Liver (tissue), 3 donors: ENCODE measurements at regions not wholly inside any gene's neighbourhood (a gene's known extent, or its start where the extent isn't known, plus 50 kb on each side); places are given as distances from the start of the nearest gene placed in this dataset.

ENCODE experiments used
- CTCF ChIP-seq: fragments of 150-350 bp; IDR thresholded peaks from 2 replicates; pipeline ENCODE4 v1.5.1; 2017; ENCODE audit warnings: improper control_type of control experiment, low read depth, low read length; ENCODE audit not compliant: missing input control
- FOXA2 ChIP-seq: IDR thresholded peaks from 2 replicates; pipeline ENCODE4 v1.6.1; 2016; ENCODE audit warnings: antibody characterized with exemption
- GABPA ChIP-seq, 2 donors: IDR thresholded peaks in 1 of 2; conservative IDR thresholded peaks in 1 of 2; 2 replicates each; pipeline ENCODE4 v1.6.1; 2016; ENCODE audit warnings: antibody characterized with exemption in 2 of 2, mild to moderate bottlenecking in 1 of 2, moderate library complexity in 1 of 2
- NR2F2 ChIP-seq: IDR thresholded peaks from 2 replicates; pipeline ENCODE4 v1.6.1; 2016; ENCODE audit warnings: antibody characterized with exemption
- RAD21 ChIP-seq, 2 donors: IDR thresholded peaks; 2 replicates each; pipeline ENCODE4 v1.6.1; 2016; ENCODE audit warnings: antibody characterized with exemption in 2 of 2, mild to moderate bottlenecking in 2 of 2
- REST ChIP-seq: IDR thresholded peaks from 2 replicates; pipeline ENCODE4 v1.6.1; 2016; ENCODE audit warnings: antibody characterized with exemption, mild to moderate bottlenecking
- SP1 ChIP-seq: IDR thresholded peaks from 2 replicates; pipeline ENCODE4 v1.6.1; 2018; ENCODE audit warnings: antibody characterized with exemption, mild to moderate bottlenecking
- TAF1 ChIP-seq: conservative IDR thresholded peaks from 2 replicates; pipeline ENCODE4 v1.6.1; 2016; ENCODE audit warnings: antibody characterized with exemption, mild to moderate bottlenecking
- YY1 ChIP-seq: IDR thresholded peaks from 2 replicates; pipeline ENCODE4 v1.6.1; 2016; ENCODE audit warnings: antibody characterized with exemption, mild to moderate bottlenecking
- donor health status: healthy.
- donor health status: healthy.

GRCh38 chr3:22361521-22361920, 610.5 kb upstream of the ZNF385D start:
- no peak for TF ChIP-seq CTCF
- TF ChIP-seq REST = no peak
- no peak for TF ChIP-seq YY1
- TF ChIP-seq SP1 = no peak
- no peak for TF ChIP-seq RAD21 (IDR thresholded peaks at IDR 0.05)
- TF ChIP-seq GABPA (IDR thresholded peaks at IDR 0.05 in 1 of 2, conservative IDR thresholded peaks at IDR 0.05 in 1 of 2) = no peak
- no peak for TF ChIP-seq TAF1
- no peak for TF ChIP-seq FOXA2
- no peak for TF ChIP-seq NR2F2
